ENCODE measurements at regions not wholly inside any gene's neighbourhood (a gene's known extent, or its start where the extent isn't known, plus 50 kb on each side); places are given as distances from the start of the nearest gene placed in this dataset.

DNA sequence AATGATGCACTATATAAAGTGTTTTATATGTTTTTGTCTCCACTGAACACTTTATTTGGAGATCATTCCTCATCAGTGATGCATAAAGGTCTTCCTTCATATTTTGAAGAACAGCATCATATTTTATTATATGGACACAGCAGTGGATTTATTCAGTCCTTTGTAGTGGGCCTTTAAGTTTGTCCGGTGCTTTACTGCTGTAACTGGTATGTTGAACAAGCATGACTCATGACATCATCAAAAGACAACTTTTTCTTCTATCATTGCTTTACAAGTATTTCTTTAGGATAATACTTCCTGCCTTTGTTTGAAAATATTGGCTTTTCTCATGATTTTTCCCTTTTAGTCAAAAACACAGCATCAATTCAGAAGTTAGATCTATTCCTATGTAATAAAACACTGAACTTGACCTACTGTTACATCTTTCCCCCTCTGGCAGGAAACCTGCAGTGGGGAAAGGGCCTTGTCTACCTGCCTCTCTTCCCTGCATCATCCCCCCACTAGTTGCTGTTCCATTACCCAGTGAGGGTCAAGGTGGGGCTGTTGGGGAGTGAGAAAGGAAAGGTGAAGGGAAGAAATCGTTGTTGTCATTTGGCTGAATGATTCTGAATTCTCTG lies 241.2 kb downstream of the CYP26B1 start:
- TF ChIP-seq POLR2A (IDR thresholded peaks at IDR 0.05; ENCODE audit: low read depth, low read length) (no peak), NRF1 (conservative IDR thresholded peaks at IDR 0.05; ENCODE audit: low read depth, low read length) (no peak), EZH2 (IDR thresholded peaks at IDR 0.05; ENCODE audit: borderline replicate concordance, control insufficient read depth, low read depth, low read length) (no peak)
- TF ChIP-seq, protein P1, sequence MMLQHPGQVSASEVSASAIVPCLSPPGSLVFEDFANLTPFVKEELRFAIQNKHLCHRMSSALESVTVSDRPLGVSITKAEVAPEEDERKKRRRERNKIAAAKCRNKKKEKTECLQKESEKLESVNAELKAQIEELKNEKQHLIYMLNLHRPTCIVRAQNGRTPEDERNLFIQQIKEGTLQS (IDR thresholded peaks at IDR 0.05; ENCODE audit: borderline replicate concordance, extremely low read depth, low read depth, low read length): no peak
- TF ChIP-seq, protein P2, sequence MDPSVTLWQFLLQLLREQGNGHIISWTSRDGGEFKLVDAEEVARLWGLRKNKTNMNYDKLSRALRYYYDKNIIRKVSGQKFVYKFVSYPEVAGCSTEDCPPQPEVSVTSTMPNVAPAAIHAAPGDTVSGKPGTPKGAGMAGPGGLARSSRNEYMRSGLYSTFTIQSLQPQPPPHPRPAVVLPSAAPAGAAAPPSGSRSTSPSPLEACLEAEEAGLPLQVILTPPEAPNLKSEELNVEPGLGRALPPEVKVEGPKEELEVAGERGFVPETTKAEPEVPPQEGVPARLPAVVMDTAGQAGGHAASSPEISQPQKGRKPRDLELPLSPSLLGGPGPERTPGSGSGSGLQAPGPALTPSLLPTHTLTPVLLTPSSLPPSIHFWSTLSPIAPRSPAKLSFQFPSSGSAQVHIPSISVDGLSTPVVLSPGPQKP (IDR thresholded peaks at IDR 0.05; ENCODE audit: low read depth, low read length): no peak

Data from GM12878 (cell line).